ENCODE measurements at regions not wholly inside any gene's neighbourhood (a gene's known extent, or its start where the extent isn't known, plus 50 kb on each side); places are given as distances from the start of the nearest gene placed in this dataset.

GRCh38 chr17:77708049-77708448, 250.5 kb upstream of the TNRC6C start:
- no peak overlapping the region for H3K18ac ChIP-seq (ENCODE audit: extremely low read depth, low read length)
- no peaks in the 10 kb centered on the region for H4K20me1 ChIP-seq (replicated peaks in 1 of 2; ENCODE audit: control insufficient read depth in 1 of 2, insufficient read depth in 2 of 2, low read length in 2 of 2)
- no peak overlapping the region for H2BK12ac ChIP-seq (ENCODE audit: low read depth, low read length)
- CTCF ChIA-PET (ENCODE audit: partially characterized antibody), result interaction anchor here (0.7 to 2.6 kb wide), 4 partner anchors 11 to 165 kb away, joined by 3 to 9 read pairs (median 4); no protein-coding TSS in a partner anchor
- no peak overlapping the region for H3K4ac ChIP-seq (replicated peaks; ENCODE audit: insufficient read length, low read depth, low read length)
- no peak overlapping the region for H2BK120ac ChIP-seq (replicated peaks; ENCODE audit: low read depth, low read length)
- no peak overlapping the region for H3K56ac ChIP-seq (replicated peaks; ENCODE audit: insufficient read length, low read depth, low read length)
- no peak overlapping the region for H3K9ac ChIP-seq (replicated peaks in 1 of 4; ENCODE audit: extremely low read depth in 1 of 4, low read depth in 3 of 4, low read length in 3 of 4)
- DNase-seq (ENCODE audit: low read depth in 1 of 2, low spot score in 2 of 2) (no peak), FAIRE-seq (no peak)
- H4K91ac ChIP-seq (replicated peaks; ENCODE audit: insufficient read length, low read length), result no peak overlapping the region
- WGBS, 2 experiments (ENCODE audit: extremely low coverage in 1 of 2, insufficient coverage in 1 of 2, insufficient read length in 1 of 2, insufficient replicate concordance in 2 of 2, low coverage in 1 of 2, low lambda C conversion rate in 2 of 2, missing lambda C conversion rate in 1 of 2), result 92% methylated on average over 4 of the region's 4 CpGs; no CpG with 5 or more reads in 1 of the 2 experiments
- H3K9me3 ChIP-seq (ENCODE audit: insufficient read depth in 2 of 2, low read depth in 1 of 2, low read length in 1 of 2), result peaks cover 27 to 33% of the 10 kb centered on the region in 2 experiments
- no peak overlapping the region for H2BK15ac ChIP-seq (ENCODE audit: low read length)
- H3K4me3 ChIP-seq (ENCODE audit: extremely low read depth in 1 of 4, insufficient read depth in 2 of 4, low read depth in 3 of 4, low read length in 4 of 4), result no peak overlapping the region
- POLR2A ChIA-PET (ENCODE audit: partially characterized antibody), result no interaction called here
- H2BK20ac ChIP-seq (ENCODE audit: low read length), result no peak overlapping the region
- peaks cover 0 to 9% (median 4%) of the 10 kb centered on the region in 4 experiments; a peak in 6 of 7 replicates for H3K4me1 ChIP-seq (replicated peaks in 1 of 4; ENCODE audit: control insufficient read depth in 3 of 4, insufficient read depth in 4 of 4, low read length in 3 of 4)
- H3K79me2 ChIP-seq (ENCODE audit: control insufficient read depth in 1 of 2, insufficient read depth in 2 of 2, low read length in 2 of 2), result no peaks in the 10 kb centered on the region
- H3K27me3 ChIP-seq (replicated peaks in 1 of 4; ENCODE audit: control insufficient read depth in 3 of 4, extremely low read depth in 1 of 4, insufficient read depth in 3 of 4, low read length in 3 of 4), result peaks cover 0 to 2% (median 0%) of the 10 kb centered on the region in 4 experiments; a peak in 4 of 7 replicates
- H2AFZ ChIP-seq (ENCODE audit: low read length), result no peak overlapping the region
- H4K8ac ChIP-seq (ENCODE audit: extremely low read depth, insufficient read depth, low read length), result 0 out of 2 replicates have a peak overlapping the region, but pooled peaks have one; percentile 23
- peaks cover 0 to 3% (median 0%) of the 10 kb centered on the region in 4 experiments; a peak in 2 of 8 replicates for H3K36me3 ChIP-seq (ENCODE audit: control insufficient read depth in 2 of 4, insufficient read depth in 4 of 4, low read length in 3 of 4)
- H2BK5ac ChIP-seq (ENCODE audit: low read depth, low read length), result no peak overlapping the region
- H3K14ac ChIP-seq (ENCODE audit: insufficient read length), result no peak overlapping the region
- H3K23me2 ChIP-seq (ENCODE audit: low read depth, low read length), result no peaks in the 10 kb centered on the region; the same call in 1 of the 2 replicates
- no peak overlapping the region for H3K23ac ChIP-seq (ENCODE audit: insufficient read length)
- no peak overlapping the region for H2AK5ac ChIP-seq (ENCODE audit: low read depth, low read length)
- no peak overlapping the region for H3K4me2 ChIP-seq (ENCODE audit: insufficient read depth in 1 of 2, low read depth in 2 of 2, low read length in 2 of 2)
- H3K27ac ChIP-seq (ENCODE audit: low read depth, low read length), result no peak overlapping the region
- no peak overlapping the region for H4K5ac ChIP-seq (ENCODE audit: insufficient read length, low read depth, low read length)
- no peaks in the 10 kb centered on the region for H3K79me1 ChIP-seq (ENCODE audit: low read depth, low read length)
- TF ChIP-seq POLR2A (IDR thresholded peaks at IDR 0.05; ENCODE audit: control extremely low read depth in 1 of 2, low read depth in 2 of 2, low read length in 2 of 2) (no peak), EZH2 (IDR thresholded peaks at IDR 0.05; ENCODE audit: low read depth, low read length, severe bottlenecking) (no peak), CBX8 (IDR thresholded peaks at IDR 0.05; ENCODE audit: borderline replicate concordance, low read depth, low read length) (no peak), CREB1 (IDR thresholded peaks at IDR 0.05) (no peak), NRF1 (IDR thresholded peaks at IDR 0.05; ENCODE audit: low read depth, low read length) (no peak), FOSL1 (IDR thresholded peaks at IDR 0.05; ENCODE audit: insufficient read depth, low read depth, low read length) (no peak), CTCF (IDR thresholded peaks at IDR 0.05; ENCODE audit: control extremely low read depth in 1 of 3, insufficient read depth in 1 of 3, low read depth in 1 of 3, low read length in 3 of 3) (no peak)
